HG02870 (cell line): ENCODE measurements at regions not wholly inside any gene's neighbourhood (a gene's known extent, or its start where the extent isn't known, plus 50 kb on each side); places are given as distances from the start of the nearest gene placed in this dataset.

Source experiments
- ATAC-seq: cut with Tn5 transposase; IDR thresholded peaks from one replicate; pipeline ENCODE4 v1.9.1; 2021; ENCODE audit warnings: mild to moderate bottlenecking, moderate library complexity; ENCODE audit not compliant: unreplicated experiment

DNA sequence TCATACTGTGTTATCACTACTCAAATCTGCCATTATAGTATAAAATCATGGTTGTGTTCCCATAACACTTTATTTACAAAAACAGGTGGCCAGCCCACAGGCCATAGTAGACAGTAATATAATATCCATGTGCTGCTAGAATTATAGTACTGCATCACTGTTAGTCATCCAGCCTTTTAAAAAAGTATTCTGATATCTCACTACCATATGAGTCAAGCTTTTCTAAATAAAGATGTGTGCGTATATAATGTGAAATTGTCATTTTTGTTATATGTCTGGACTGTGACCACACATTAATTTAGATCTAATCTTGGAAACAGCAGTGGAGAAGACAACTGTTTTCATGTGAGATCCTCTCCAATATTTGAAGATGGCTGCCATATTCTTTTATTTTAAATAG lies 1049.1 kb upstream of the GOT2 start:
- ATAC-seq, result no peak

DNA sequence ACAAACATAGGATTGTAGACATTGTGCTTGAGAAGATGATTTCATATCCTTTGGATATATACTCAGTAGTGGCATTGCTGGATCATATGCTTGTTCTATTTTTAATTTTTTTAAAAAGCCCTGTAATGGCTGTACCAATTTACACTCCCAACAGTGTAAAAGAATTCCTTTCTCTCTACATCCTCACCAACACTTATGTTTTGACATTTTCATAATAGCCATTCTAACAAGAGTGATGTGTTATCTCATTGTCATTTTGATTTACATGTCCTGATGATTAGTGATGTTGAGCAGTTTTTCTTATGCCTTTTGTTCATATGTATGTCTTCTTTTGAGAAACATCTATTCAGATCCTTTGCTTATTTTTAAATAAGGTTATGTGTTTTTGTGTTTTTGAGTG lies 1039.2 kb upstream of the GOT2 start:
- no peak for ATAC-seq

DNA sequence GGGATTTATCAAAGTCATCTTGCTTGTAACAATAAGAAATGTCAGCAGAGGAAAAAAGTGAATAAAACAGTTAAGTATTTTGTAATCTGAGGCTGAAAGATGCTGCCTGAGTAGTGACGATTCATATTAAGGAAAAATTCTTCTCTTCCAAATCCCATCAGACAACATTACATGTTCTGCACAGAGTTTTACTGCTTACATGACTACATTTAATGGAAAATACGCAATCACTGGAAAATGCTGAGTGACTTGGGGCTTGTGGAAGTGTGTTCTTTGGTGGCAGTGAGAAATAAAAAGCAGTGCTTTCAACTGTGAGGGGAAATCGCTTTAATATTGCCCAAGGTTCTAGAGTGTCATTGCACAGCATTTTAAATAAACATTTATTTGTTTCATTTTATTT lies 1025.2 kb upstream of the GOT2 start:
- no peak for ATAC-seq

DNA sequence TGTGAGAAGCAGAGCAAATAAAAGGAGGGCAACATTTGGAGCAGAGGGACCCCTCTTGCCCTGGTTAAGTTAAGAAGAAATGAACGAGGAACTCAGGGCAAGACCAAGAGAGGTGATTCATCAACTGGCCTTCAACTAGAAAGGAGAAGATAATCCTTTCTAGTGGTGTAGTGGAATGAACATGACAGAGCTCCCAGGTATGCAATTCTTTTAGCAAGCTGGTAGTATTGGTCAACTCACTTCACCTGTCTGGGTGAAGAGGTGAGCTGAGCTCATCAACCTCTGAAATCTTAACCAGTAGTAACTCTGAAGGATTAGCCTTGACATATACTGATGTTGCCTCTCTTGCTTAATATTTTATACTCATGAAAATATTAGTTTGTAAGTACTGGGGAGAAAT lies 1024.7 kb upstream of the GOT2 start:
- ATAC-seq, result no peak

DNA sequence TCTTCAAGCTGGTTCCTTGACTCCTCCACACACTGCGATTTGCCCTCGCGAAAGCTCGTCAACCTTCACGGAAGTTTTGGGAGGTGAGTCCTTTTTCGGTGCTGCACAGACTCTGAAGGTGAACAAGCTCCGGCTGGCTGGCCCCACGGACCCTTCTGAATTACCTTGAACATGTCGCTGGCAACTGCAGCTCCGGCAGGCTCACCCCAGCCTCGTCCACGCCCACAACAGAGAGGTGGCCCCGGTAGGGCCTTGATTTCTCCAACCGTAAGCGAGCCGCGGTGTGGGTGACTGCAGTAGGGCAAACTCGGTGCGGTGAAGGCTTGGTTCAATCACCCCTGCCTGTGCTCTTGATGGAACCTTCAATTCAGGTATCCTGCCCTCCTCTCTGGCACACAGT lies 1020.7 kb upstream of the GOT2 start:
- ATAC-seq, result no peak

DNA sequence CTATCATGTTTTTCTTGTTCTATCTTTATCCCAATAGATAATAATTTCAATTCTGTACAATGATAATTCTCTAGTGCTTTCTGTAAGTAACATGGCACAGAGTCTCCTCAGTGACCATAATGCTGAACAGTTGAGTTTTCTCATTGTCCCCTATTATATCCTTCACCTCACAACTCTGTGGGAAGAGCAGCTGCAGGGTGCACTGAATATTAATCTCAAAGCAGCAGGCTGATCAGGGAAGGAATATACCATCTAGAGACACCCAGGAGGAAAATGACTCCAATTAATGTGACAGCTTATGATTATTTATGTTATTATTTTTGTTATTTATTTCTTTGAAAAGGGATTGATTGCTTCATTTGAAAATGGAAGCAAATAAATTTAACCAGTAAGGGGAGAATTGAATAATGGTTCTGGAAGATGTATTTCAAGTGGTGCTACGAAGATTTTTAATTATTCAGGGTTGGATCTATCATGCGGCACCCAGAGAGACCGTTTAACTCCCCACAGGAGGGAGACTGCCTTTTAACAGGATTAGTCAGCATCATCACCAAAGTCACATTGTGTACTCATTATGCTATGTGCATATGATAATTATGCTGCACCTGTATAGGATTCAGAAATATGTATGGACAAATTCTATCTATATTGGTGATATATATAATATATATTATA lies 1015.7 kb upstream of the GOT2 start:
- ATAC-seq, result no peak

DNA sequence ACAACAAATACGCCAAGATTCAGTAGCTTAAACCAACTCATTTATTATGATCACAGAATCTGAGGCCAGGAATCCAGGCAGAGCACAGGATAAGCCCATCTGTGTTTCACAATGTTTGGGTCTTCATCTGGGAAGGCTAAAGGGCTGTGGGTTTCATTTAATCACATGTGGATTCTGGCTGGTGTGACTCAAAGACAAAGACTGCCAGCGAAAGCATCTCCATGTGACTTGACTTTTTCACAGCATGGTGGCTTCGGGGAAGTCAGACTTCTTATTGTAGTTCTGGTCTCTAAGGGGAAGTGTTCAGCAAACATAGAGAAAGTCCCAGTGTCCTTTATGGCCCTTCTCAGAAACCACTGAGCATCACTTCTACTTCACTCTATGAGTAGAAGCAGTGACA lies 1014.4 kb upstream of the GOT2 start:
- no peak for ATAC-seq

DNA sequence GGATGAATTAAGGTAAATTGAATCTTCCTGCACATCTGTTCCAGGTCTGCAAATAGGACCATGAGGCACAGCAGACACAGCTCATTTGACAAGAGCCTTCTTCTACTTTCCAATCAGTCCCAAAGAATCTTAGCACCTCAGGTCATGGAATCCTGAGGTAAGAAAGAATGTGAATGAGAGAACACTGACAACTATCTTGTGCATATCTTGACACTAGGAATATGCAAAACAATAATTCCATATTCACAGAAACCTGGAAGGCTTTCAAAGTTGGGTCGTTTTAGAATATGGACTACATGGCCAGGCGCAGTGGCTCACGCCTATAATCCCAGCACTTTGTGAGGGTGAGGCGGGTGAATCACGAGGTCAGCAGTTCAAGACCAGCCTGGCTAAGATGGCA lies 1009.4 kb upstream of the GOT2 start:
- ATAC-seq, result no peak

DNA sequence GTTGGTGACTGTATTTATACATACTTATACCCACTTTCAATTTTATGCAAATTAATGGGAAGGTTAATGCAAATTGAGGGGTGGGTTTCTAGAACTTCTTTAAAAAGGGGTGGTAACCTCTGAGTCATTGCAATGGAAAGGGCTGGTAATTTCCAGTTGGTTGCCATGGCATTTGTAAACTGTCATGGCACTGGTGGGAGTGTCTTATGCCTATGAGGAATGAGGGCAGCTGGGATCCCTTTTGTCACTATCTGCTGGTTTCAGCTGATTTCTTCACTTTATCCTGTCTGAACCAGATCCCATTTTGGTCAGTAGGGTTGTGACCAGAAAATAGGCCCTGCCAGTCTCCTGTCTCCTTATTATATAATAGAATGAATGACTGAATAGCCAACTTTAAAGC lies 1006.7 kb upstream of the GOT2 start:
- ATAC-seq, result no peak

DNA sequence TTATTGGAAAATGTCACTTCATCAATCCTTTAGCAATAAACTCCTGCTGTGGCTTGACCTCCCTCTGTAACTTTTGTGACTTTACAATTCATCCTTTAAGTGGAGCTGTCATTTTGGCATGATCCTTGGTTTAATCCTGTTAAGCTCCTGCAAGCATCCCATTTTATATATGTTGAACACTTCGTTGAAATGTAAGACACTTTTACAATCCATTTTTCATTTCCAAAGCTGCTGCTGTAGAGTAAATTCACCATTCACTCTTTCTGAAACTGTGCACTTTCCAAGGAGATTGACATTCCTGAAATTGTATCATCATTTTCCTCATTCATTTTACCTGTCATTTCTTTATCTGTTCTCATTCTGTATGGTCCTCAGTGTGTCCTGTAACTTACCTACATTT lies 1003.2 kb upstream of the GOT2 start:
- no peak for ATAC-seq

DNA sequence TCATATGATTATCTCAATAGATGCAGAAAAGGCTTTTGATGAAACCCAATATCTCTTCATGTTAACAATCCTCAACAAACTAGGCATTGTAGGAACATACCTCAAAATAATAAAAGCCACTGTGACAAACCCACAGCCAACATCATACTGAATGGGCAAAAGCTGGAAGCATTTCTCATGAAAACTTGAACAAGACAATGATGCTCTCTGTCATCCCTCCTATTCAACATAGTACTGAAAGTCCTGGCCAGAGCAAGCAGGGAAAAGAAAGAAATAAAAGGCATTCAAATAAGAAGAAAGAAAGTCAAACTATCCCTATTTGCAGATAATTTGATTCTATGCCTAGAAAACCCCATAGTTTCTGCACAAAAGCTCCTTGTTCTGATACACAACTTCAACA lies 999.2 kb upstream of the GOT2 start:
- ATAC-seq, result no peak

DNA sequence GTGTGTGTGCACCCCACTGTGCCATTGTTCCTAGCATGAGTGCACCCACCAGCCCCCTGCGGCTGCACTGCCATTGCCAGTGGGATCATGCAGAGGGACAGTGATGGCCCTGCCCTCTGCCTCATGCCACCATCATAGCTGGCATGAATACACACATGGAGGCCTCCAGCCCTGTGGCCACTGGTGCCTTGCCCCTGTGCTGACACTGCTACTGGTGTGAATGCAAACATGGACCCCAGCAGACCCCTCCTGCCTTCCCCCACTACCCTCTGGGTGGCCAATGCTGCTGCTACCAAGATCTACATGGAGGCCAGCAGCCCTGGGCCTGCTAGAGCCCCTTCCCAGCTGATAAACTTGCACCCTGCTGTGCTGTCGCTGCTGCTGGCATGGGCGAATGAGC lies 995.5 kb upstream of the GOT2 start:
- ATAC-seq, result no peak

DNA sequence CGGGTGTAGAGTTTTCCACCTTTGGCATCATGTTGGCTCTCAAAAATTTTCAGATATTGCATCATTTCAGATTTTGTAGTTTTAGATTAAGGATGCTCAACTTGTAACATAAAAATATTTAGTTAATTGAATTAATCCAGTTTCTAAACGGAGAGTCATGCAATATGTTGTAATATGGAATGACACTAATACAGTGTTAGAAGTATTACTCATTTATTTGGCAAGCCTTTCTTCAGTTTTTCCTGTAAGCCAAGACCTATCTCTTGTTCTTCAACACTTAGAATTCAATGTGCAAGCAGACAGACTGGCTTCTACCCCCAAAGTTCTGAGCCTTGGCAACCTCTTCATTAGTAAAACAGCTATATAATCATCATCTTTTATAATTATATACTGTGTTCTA lies 985.0 kb upstream of the GOT2 start:
- no peak for ATAC-seq

DNA sequence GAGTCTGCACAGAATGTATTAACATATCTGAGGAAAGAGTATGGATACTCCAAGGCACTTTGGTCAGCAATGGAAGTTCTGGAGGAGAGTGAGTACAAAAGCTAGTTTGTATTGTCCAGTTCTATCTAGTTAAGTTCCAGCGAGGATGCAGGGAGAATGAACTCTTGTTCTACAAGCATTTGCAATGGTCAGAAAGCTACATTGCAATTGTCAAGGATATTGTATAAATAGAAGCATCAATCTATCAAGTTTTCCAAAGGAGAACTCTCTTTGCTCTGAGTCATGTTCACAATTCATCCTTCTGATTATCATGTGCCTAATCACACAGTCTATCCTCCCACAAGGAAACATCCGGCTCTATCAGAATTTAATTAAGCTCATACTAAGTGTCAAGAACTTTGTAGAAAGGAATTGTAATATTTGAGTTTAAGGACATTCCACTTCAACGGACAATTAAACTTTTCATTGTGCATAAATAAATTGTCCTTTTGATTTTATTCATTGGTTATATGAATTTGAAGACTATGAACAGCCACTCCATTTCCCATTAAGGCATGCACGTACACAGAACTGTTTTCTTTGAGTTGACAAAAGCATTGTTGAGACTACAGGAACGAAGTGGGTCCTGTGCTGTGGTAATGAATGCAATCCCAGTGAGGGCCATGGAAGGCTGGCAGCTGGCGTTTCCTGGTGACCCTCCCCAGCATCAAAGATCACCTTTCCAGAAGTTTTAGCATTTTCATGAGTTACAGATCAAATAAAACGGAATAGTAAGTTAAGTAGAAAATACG lies 973.5 kb upstream of the GOT2 start:
- no peak for ATAC-seq

DNA sequence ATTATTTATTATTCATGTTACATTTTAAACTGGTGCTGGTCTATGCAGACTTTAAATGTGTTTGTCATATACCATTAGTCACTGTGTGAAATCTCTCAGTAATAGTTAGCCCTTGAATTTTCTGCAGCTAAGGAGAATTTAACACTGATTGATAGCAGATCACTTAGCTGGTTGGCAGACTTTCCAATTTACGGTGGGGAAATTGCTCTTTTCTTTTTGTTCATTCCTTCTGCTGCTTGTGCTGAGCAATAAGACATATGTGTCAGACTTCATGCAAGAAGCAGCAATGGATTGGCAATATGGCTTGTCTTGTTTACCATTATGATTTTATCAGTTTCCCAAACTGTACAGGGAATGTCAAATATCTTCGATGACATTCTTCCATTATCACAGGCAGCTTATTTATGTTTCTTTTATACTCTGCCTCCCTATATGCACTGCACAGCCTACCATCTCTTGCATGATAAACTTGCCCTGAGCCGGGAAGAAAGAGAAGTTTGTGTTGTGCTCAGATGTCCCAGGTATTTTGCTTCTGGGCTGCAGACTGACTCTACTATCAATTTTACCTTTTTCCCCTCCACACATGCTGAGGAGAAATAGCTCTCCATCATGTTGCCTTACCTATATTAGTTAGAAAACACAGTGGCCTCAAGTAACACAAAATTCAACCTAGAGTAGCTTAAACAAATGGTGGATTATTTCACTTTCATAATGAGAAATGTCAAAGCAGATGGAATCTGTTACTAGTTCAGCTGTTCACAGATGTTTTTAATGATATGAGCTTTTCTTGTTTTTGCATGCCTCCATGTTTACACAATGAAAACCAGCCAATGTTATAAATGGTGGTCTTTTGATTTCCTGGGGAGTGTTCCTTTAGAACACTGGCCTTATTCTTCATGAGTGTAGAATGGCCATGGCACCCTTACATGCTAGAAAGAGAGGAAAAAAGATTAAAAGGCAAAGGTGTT lies 968.1 kb upstream of the GOT2 start:
- ATAC-seq, result no peak

DNA sequence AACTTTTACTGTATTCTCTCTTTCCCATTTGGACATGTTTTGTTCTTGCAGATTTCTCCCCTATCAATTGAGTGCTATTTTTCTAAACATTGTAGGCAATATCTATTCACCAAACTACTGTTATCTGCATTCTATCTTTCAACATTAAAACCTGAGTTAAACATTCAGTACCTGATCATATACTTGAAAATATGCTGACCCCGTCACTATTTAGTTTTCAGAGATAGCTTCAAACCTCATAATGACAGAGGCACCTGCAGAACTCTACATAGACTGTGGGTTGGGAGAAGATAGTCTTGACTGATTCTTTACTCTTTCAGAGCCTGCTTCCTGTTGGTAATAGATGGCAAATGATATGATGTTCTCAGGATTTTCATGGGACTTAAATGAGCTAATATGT lies 965.7 kb upstream of the GOT2 start:
- ATAC-seq, result no peak

DNA sequence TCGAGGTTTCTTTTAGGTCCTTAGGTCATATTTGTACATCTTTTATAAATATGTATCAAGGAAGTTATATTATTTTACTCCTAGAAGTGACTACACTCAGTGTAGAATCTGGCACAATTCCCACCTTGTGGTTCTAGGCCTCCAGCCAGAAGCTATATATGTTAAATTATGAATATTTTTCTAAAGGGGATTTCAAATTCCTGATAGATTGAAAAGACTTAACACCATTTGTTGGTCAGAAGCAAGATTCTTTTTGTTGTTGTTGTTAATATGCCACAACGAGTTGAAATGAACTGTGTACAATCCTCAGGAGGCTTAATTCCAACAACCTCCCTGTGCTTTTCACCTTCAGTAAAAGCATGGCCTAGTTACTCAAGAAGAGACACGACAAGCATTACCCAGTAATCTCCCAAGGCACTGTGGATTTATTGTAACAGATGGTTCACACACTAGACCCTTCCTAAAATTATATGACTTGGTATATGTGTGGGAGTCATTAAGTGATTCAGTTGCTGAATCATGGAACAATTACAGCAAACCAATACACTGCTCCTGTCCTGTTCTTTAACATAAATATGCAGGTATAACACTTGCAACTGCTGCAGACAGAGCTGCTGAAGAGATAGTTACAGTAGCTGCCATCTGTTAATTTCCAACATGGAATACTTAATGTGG lies 964.4 kb upstream of the GOT2 start:
- no peak for ATAC-seq

DNA sequence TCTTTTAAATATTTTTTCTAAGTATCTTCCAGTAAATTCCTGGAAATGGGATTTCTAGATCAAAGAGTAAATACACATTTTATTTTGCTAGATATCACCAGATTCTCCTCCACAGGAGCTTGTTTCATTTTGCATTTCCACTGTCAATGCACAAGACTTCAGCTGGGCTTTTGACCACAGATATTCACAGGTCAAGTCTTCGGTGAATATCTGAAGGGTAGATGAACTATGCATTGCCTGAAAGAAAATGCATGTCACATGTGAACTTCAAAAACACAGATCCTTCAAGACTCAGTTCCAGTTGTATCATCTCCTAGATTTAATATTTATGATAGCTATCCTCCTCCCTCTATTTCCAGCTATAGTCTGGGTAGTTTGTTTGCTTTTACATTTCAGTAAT lies 963.6 kb upstream of the GOT2 start:
- no peak for ATAC-seq

DNA sequence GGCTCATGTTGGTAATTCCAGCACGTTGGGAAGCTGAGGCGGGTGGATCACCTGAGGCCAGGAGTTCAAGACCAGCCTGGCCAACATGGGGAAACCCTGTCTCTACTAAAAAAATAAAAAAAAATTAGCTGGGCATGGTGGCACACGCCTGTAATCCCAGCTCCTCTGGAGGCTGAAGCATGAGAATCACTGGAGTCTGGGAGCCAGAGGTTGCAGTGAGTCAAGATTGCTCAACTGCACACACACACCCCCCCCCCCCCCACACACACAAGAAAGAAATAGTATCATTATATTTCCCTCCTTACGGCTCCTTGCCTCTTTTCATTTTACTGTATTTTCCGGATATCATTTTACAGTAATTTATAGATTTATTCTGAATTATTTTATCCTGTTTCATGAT lies 963.1 kb upstream of the GOT2 start:
- ATAC-seq, result no peak

DNA sequence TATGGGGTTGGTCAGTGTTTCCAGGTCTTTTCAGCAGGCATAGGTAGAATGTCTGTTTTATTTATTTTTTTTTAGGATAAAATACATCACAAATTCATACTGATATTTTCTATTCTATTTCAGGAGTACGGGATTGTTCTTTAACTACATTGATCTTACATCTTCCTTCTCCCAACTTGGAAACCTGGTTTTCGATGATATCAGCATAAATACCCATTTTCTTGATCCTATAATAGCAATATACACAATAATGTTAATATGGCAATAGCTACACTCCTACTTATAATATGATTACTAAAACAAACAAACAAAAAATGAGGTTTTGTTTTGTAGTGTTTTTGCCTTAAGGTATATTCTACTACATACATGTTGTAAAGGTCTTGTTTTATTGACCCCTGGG lies 962.4 kb upstream of the GOT2 start:
- ATAC-seq, result no peak

DNA sequence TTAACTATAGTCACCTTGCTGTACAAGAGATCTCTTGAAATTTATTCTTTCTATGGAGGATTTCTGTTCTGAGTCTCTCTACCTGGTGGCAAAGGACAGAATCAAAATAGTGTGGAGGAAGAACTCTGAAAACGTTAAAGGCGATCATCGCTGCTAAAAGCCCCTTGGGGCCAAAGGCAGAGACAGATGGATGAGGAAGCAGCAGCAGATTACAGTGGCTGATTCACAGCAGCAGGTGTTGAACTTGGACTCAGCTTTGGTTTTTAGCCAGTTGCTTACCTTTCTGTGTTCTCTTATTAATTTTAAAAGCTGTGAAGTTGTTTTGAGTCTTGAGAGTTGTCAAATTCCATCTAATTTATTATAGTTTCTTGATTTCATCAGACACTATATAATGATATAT lies 956.1 kb upstream of the GOT2 start:
- ATAC-seq, result no peak
